Smooth muscle cell (in vitro differentiated cells): ENCODE measurements at regions not wholly inside any gene's neighbourhood (a gene's known extent, or its start where the extent isn't known, plus 50 kb on each side); places are given as distances from the start of the nearest gene placed in this dataset.
A peak's percentile ranks its signal among the peaks of the same experiment; 100 is the strongest.

Experiments used
- DNase-seq: peaks from one replicate; lab custom pipeline; 2025; ENCODE audit not compliant: unreplicated experiment; lab: John Stamatoyannopoulos, UW
- H2AFZ ChIP-seq: fragments of 200-600 bp; sonication (generic); 2 replicates; pipeline ENCODE4 v1.6.0; 2016; ENCODE audit warnings: antibody characterized with exemption, low read depth, mild to moderate bottlenecking
- H3F3A ChIP-seq: fragments of 200-600 bp; sonication (generic); 2 replicates; pipeline ENCODE4 v1.6.0; 2017; ENCODE audit warnings: antibody characterized with exemption, low read depth
- H3K27ac ChIP-seq: fragments of 200-600 bp; sonication (generic); 2 replicates; pipeline ENCODE4 v1.5.1; 2016; ENCODE audit warnings: low read depth, mild to moderate bottlenecking
- H3K27me3 ChIP-seq: fragments of 200-600 bp; sonication (generic); 2 replicates; pipeline ENCODE4 v1.6.1; 2016; ENCODE audit warnings: low read depth, mild to moderate bottlenecking
- H3K36me3 ChIP-seq: fragments of 200-600 bp; sonication (generic); 2 replicates; pipeline ENCODE4 v1.5.1; 2016; ENCODE audit warnings: low read depth
- H3K4me1 ChIP-seq: fragments of 200-600 bp; sonication (generic); 2 replicates; pipeline ENCODE4 v1.5.1; 2016; ENCODE audit warnings: low read depth
- H3K4me2 ChIP-seq: fragments of 200-600 bp; sonication (generic); 2 replicates; pipeline ENCODE4 v1.6.0; 2016; ENCODE audit warnings: mild to moderate bottlenecking
- H3K4me3 ChIP-seq: fragments of 200-600 bp; sonication (generic); 2 replicates; pipeline ENCODE4 v1.5.1; 2016; ENCODE audit warnings: mild to moderate bottlenecking
- H3K79me2 ChIP-seq: fragments of 200-600 bp; sonication (generic); 2 replicates; pipeline ENCODE4 v1.6.0; 2016; ENCODE audit warnings: low read depth, mild to moderate bottlenecking
- H3K9ac ChIP-seq: fragments of 200-600 bp; sonication (generic); 2 replicates; pipeline ENCODE4 v1.6.0; 2016; ENCODE audit warnings: low read depth
- H3K9me3 ChIP-seq: fragments of 200-600 bp; sonication (generic); replicated peaks from 2 replicates; pipeline ENCODE4 v1.5.1; 2016; ENCODE audit warnings: low read depth
- H4K20me1 ChIP-seq: fragments of 200-600 bp; sonication (generic); 2 replicates; pipeline ENCODE4 v1.6.0; 2016; ENCODE audit warnings: low read depth
- CTCF ChIP-seq: fragments of 200-600 bp; sonication (generic); IDR thresholded peaks from 2 replicates; pipeline ENCODE4 v1.5.1; 2017; ENCODE audit warnings: borderline replicate concordance, mild to moderate bottlenecking, antibody characterized with exemption; ENCODE audit not compliant: insufficient read depth, poor library complexity, severe bottlenecking
- WGBS: methylation state at CpG from one replicate; pipeline ENCODE4 v1.1.7; 2016; ENCODE audit warnings: low lambda C conversion rate; 5-methylcytosine and 5-hydroxymethylcytosine counted together

- Histone ChIP-seq H3K4me1 (peaks cover 12% of the 10 kb centered on the region), H2AFZ (no peak overlapping the region), H3K4me3 (no peak overlapping the region), H3K27me3 (no peaks in the 10 kb centered on the region), H4K20me1 (no peaks in the 10 kb centered on the region), H3K27ac (no peak overlapping the region), H3K36me3 (no peaks in the 10 kb centered on the region), H3F3A (peaks cover 10% of the 10 kb centered on the region), H3K79me2 (no peaks in the 10 kb centered on the region), H3K4me2 (no peak overlapping the region), H3K9me3 (no peaks in the 10 kb centered on the region), H3K9ac (no peak overlapping the region)
- no peak for TF ChIP-seq CTCF
- WGBS: 96% methylated on average over 6 of the region's 6 CpGs
- no peak for DNase-seq
Measured at GRCh38 chr1:244344001-244344400, 107.7 kb downstream of the ADSS2 start.

DNA sequence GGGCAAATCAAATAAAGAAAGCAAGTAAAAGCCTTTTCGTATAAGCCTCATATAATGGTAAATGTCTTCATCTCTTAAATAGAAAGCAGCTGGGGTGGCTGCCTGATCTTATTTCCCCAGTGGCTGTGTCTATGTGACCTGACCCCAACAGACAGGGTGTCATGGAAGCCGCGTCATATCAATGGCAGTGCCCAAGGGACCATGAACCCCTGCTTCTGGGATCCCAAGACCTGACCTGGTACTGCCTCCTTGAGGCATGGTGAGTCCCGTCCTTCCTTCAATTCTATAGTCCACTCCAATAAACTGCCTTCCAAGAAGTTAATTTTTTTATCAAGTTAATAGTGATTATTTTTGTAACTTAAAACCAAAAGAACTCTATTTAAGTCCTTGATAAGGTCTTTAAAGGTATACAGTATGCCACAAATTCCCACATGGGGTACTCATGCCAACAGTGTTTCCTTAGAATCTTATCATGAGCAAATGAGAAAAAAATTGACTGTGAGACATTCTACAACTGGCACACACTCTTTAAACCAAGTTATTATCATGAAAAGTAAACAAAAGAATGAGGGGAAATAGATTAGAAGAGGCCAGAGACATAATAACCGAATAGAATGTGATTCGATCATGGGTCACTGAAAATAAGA lies 104.6 kb downstream of the ADSS2 start:
- Histone ChIP-seq H3K4me1 (peaks cover 20% of the 10 kb centered on the region), H3K4me2 (peak overlapping the region; percentile 13), H3K9me3 (no peaks in the 10 kb centered on the region), H2AFZ (no peak overlapping the region), H3K9ac (no peak overlapping the region), H4K20me1 (no peaks in the 10 kb centered on the region), H3F3A (peaks cover 10% of the 10 kb centered on the region), H3K36me3 (no peaks in the 10 kb centered on the region), H3K27me3 (no peaks in the 10 kb centered on the region), H3K4me3 (no peak overlapping the region), H3K27ac (peak overlapping the region; percentile 83), H3K79me2 (no peaks in the 10 kb centered on the region)
- TF ChIP-seq CTCF: no peak
- WGBS: 80% methylated on average over 6 of the region's 6 CpGs
- no peak for DNase-seq

GRCh38 chr1:244347942-244348341 lies 103.8 kb downstream of the ADSS2 start:
- peaks cover 28% of the 10 kb centered on the region for H3K4me1 ChIP-seq
- no peaks in the 10 kb centered on the region for H3K36me3 ChIP-seq
- H3K4me3 ChIP-seq: no peak overlapping the region
- no peaks in the 10 kb centered on the region for H3K79me2 ChIP-seq
- peak overlapping the region; percentile 13 for H3K4me2 ChIP-seq
- H2AFZ ChIP-seq: no peak overlapping the region
- no peak for TF ChIP-seq CTCF
- WGBS: 24% methylated on average over 3 of the region's 3 CpGs
- H3K27me3 ChIP-seq: no peaks in the 10 kb centered on the region
- peaks cover 17% of the 10 kb centered on the region for H3F3A ChIP-seq
- H4K20me1 ChIP-seq: no peaks in the 10 kb centered on the region
- no peaks in the 10 kb centered on the region for H3K9me3 ChIP-seq
- no peak overlapping the region for H3K9ac ChIP-seq
- H3K27ac ChIP-seq: peak overlapping the region; percentile 83
- no peak for DNase-seq

DNA sequence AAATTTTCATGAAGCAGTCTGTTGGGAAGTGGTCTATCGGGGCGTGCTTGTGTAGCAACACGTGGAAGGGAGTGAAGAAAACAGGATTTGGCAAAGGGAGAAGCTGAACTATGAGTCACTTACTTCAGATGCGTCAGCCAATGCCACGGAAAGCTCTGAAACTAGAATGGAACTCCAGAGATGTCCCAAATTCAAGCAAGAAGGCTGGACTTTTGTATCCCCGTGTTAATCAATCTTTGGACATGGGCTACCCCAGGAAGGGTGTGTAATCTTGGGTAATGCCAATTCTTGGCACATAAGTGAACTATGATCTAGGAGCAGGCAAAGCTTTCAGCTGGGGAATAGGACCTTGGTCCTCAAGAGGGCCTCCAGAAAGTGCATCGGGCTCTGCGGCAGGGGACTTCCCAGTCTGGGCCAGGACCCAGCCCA lies 102.6 kb downstream of the ADSS2 start:
- no peak for TF ChIP-seq CTCF
- peak overlapping the region; percentile 41 for H3K4me2 ChIP-seq
- peaks cover 38% of the 10 kb centered on the region for H3K4me1 ChIP-seq
- peak overlapping the region; percentile 83 for H3K27ac ChIP-seq
- no peak for DNase-seq
- H3F3A ChIP-seq: peaks cover 26% of the 10 kb centered on the region
- no peaks in the 10 kb centered on the region for H3K9me3 ChIP-seq
- H2AFZ ChIP-seq: no peak overlapping the region
- WGBS: 33% methylated on average over 8 of the region's 8 CpGs
- no peaks in the 10 kb centered on the region for H3K79me2 ChIP-seq
- no peaks in the 10 kb centered on the region for H3K36me3 ChIP-seq
- no peaks in the 10 kb centered on the region for H4K20me1 ChIP-seq
- H3K9ac ChIP-seq: peak overlapping the region; percentile 3
- H3K27me3 ChIP-seq: no peaks in the 10 kb centered on the region
- no peak overlapping the region for H3K4me3 ChIP-seq
